ENCODE measurements at regions not wholly inside any gene's neighbourhood (a gene's known extent, or its start where the extent isn't known, plus 50 kb on each side); places are given as distances from the start of the nearest gene placed in this dataset.

- no peak overlapping the region for H3K4me3 Mint-ChIP-seq (ENCODE audit: low read depth)
- H3K4me1 Mint-ChIP-seq (ENCODE audit: low read depth): peaks cover 2% of the 10 kb centered on the region
- no peaks in the 10 kb centered on the region for H3K27me3 Mint-ChIP-seq
- H3K36me3 Mint-ChIP-seq (ENCODE audit: insufficient read depth): no peaks in the 10 kb centered on the region
- H3K27ac Mint-ChIP-seq: no peak overlapping the region
- no peak for TF ChIP-seq CTCF (IDR thresholded peaks at IDR 0.05; ENCODE audit: unreplicated experiment)
- H3K9me3 Mint-ChIP-seq (ENCODE audit: low read depth): peaks cover 6% of the 10 kb centered on the region
- no peak for DNase-seq (ENCODE audit: low spot score, unreplicated experiment)
These were observed 670.3 kb downstream of the TLE4 start for GRCh38 chr9:80242022-80242421.

GRCh38 chr9:80235752-80236151 lies 664.0 kb downstream of the TLE4 start:
- Mint-ChIP-seq H3K27me3 (peaks cover 4% of the 10 kb centered on the region), H3K4me1 (ENCODE audit: low read depth) (no peaks in the 10 kb centered on the region), H3K4me3 (ENCODE audit: low read depth) (no peak overlapping the region), H3K27ac (no peak overlapping the region), H3K36me3 (ENCODE audit: insufficient read depth) (no peaks in the 10 kb centered on the region), H3K9me3 (ENCODE audit: low read depth) (peaks cover 6% of the 10 kb centered on the region)
- DNase-seq (ENCODE audit: low spot score, unreplicated experiment): no peak
- no peak for TF ChIP-seq CTCF (IDR thresholded peaks at IDR 0.05; ENCODE audit: unreplicated experiment)

GRCh38 chr9:80233906-80234305 lies 662.1 kb downstream of the TLE4 start:
- Mint-ChIP-seq H3K4me1 (ENCODE audit: low read depth) (no peaks in the 10 kb centered on the region), H3K27me3 (peaks cover 4% of the 10 kb centered on the region), H3K9me3 (ENCODE audit: low read depth) (no peaks in the 10 kb centered on the region), H3K36me3 (ENCODE audit: insufficient read depth) (no peaks in the 10 kb centered on the region), H3K27ac (no peak overlapping the region), H3K4me3 (ENCODE audit: low read depth) (no peak overlapping the region)
- TF ChIP-seq CTCF (IDR thresholded peaks at IDR 0.05; ENCODE audit: unreplicated experiment): no peak
- DNase-seq (ENCODE audit: low spot score, unreplicated experiment): no peak

- Mint-ChIP-seq H3K9me3 (ENCODE audit: low read depth) (no peaks in the 10 kb centered on the region), H3K36me3 (ENCODE audit: insufficient read depth) (no peaks in the 10 kb centered on the region), H3K4me3 (ENCODE audit: low read depth) (no peak overlapping the region), H3K27me3 (peaks cover 4% of the 10 kb centered on the region), H3K4me1 (ENCODE audit: low read depth) (no peaks in the 10 kb centered on the region), H3K27ac (no peak overlapping the region)
- no peak for DNase-seq (ENCODE audit: low spot score, unreplicated experiment)
- TF ChIP-seq CTCF (IDR thresholded peaks at IDR 0.05; ENCODE audit: unreplicated experiment): no peak
These were observed 661.5 kb downstream of the TLE4 start for GRCh38 chr9:80233102-80233843.

- Mint-ChIP-seq H3K36me3 (ENCODE audit: insufficient read depth) (no peaks in the 10 kb centered on the region), H3K27ac (no peak overlapping the region)
- TF ChIP-seq CTCF (IDR thresholded peaks at IDR 0.05; ENCODE audit: unreplicated experiment): no peak
These were observed 659.8 kb downstream of the TLE4 start for GRCh38 chr9:80231318-80232236.

More at GRCh38 chr9:80231318-80232236, 659.8 kb downstream of the TLE4 start:
- Mint-ChIP-seq H3K4me3 (ENCODE audit: low read depth) (no peak overlapping the region), H3K4me1 (ENCODE audit: low read depth) (no peaks in the 10 kb centered on the region), H3K27me3 (peaks cover 4% of the 10 kb centered on the region), H3K9me3 (ENCODE audit: low read depth) (peaks cover 4% of the 10 kb centered on the region)
- no peak for DNase-seq (ENCODE audit: low spot score, unreplicated experiment)

Measured in progenitor cell of endocrine pancreas (in vitro differentiated cells).